ENCODE measurements at regions not wholly inside any gene's neighbourhood (a gene's known extent, or its start where the extent isn't known, plus 50 kb on each side); places are given as distances from the start of the nearest gene placed in this dataset.

DNA sequence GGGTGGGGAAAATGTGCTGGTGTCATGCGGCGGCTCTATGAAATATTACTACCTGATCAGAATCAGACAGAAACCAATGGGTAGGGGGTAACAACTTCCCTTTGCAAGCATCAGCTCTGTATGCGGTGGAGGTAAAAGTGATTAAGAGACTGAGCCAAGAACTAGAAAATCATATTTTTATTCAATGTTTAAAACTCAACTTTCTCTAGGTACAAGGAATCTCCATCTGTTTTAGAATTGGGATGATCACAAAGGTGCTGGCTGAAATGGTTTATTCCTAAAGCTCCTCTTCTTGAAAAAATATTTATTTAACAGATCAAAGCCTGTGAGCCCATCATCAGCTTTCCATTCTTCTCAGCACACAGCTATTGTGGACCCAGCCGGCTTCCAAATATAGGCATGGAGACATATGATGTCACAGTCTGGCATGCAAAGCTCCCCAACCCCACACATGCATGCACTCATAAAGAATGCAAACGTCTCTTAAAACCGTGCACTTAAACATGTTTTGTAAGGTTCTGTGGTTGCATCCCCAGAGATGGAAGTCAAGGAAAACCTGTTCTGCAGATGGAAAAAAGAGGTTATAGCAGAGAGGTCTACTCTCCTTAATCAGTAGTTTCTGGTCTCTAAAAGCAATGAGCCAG, 126.0 kb downstream of the SKIDA1 start:
- no peak overlapping the region for H3K4me3 ChIP-seq (ENCODE audit: low read length in 3 of 3)
- no peaks in the 10 kb centered on the region for H3K27me3 ChIP-seq (ENCODE audit: control insufficient read depth, insufficient read depth, low read length)
- no peak overlapping the region for H3K27ac ChIP-seq (ENCODE audit: low read depth in 2 of 2, low read length in 2 of 2)
- H3K9me3 ChIP-seq (ENCODE audit: control insufficient read depth in 2 of 3, insufficient read depth in 1 of 3, low read length in 3 of 3) = no peaks in the 10 kb centered on the region
- TF ChIP-seq, protein P1, sequence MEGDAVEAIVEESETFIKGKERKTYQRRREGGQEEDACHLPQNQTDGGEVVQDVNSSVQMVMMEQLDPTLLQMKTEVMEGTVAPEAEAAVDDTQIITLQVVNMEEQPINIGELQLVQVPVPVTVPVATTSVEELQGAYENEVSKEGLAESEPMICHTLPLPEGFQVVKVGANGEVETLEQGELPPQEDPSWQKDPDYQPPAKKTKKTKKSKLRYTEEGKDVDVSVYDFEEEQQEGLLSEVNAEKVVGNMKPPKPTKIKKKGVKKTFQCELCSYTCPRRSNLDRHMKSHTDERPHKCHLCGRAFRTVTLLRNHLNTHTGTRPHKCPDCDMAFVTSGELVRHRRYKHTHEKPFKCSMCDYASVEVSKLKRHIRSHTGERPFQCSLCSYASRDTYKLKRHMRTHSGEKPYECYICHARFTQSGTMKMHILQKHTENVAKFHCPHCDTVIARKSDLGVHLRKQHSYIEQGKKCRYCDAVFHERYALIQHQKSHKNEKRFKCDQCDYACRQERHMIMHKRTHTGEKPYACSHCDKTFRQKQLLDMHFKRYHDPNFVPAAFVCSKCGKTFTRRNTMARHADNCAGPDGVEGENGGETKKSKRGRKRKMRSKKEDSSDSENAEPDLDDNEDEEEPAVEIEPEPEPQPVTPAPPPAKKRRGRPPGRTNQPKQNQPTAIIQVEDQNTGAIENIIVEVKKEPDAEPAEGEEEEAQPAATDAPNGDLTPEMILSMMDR (IDR thresholded peaks at IDR 0.05; ENCODE audit: borderline replicate concordance, extremely low read depth, insufficient read depth) = no peak
- peaks cover 0 to 2% (median 0%) of the 10 kb centered on the region in 3 donors for H3K4me1 ChIP-seq (ENCODE audit: control insufficient read depth in 2 of 3, insufficient read depth in 2 of 3, low read depth in 1 of 3, low read length in 3 of 3)
- no peaks in the 10 kb centered on the region for H3K36me3 ChIP-seq (ENCODE audit: control insufficient read depth in 2 of 3, insufficient read depth in 3 of 3, low read length in 3 of 3)
- FAIRE-seq (no peak), DNase-seq (peak in 3 of 5 donors; percentile 62 to 88 (median 74))
- no peak overlapping the region for H3K9ac ChIP-seq (ENCODE audit: low read length in 3 of 3)
- intact Hi-C loops (cut with DNase I) = no loop called here

DNA sequence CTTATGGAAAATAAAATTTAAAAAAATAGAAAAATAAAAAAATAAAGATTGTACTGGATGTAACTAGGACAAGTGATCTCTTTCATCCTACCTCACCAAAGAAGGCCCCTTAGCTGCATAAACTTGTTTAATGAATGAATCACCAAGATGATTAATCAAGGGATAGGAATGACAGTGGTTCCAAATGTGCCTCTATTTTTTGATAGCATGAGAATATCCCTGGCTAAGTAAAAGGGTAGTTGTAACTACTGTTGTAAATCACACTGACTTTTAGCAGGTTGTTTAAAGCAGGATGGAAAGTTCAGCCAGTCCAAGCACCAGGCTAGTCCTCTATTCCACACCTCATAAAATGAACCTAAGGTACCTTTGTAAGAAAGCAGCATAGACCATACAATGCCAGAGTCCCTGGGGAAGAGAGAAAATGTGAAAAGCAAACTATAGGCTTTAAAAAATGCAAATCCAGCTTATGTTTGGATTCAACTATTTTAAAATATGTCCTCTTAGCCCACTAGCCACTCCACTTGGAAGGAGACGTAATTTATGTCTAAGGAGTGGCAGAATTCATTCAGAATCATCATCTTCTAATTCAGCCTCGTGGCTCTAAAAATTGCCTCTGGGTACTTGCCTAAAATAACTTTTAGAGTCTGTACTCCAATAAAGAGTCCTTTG, 126.8 kb downstream of the SKIDA1 start:
- no peak for FAIRE-seq
- intact Hi-C loops (cut with DNase I) = no loop called here
- TF ChIP-seq, protein P1 (IDR thresholded peaks at IDR 0.05; ENCODE audit: borderline replicate concordance, extremely low read depth, insufficient read depth) = no peak
- Histone ChIP-seq H3K9me3 (ENCODE audit: control insufficient read depth in 2 of 3, insufficient read depth in 1 of 3, low read length in 3 of 3) (no peaks in the 10 kb centered on the region), H3K27me3 (ENCODE audit: control insufficient read depth, insufficient read depth, low read length) (no peaks in the 10 kb centered on the region), H3K27ac (ENCODE audit: low read depth in 2 of 2, low read length in 2 of 2) (no peak overlapping the region), H3K4me1 (ENCODE audit: control insufficient read depth in 2 of 3, insufficient read depth in 2 of 3, low read depth in 1 of 3, low read length in 3 of 3) (peaks cover 0 to 2% (median 0%) of the 10 kb centered on the region in 3 donors), H3K36me3 (ENCODE audit: control insufficient read depth in 2 of 3, insufficient read depth in 3 of 3, low read length in 3 of 3) (no peaks in the 10 kb centered on the region), H3K9ac (ENCODE audit: low read length in 3 of 3) (no peak overlapping the region), H3K4me3 (ENCODE audit: low read length in 3 of 3) (no peak overlapping the region)
- peak in 2 of 5 donors; percentile 47 to 50 for DNase-seq

DNA sequence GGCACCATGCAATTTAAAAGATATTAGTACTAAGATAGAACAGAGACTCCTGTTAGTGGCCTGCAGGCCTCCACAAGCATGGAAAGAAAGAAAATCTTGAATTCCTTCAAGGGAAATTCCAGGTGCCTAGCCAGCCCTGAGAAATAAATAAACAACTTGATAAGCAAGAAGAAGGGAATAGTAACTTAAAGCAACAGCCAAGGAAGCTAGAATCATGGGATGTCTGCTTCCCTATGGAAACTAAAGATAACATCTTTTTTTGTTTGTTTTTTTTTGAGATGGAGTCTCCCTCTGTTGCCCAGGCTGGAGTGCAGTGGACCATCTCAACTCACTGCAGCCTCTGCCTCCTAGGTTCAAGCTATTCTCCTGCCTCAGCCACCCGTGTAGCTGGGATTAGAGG, 128.6 kb downstream of the SKIDA1 start:
- intact Hi-C loops (cut with DNase I) = no loop called here
- no peaks in the 10 kb centered on the region for H3K27me3 ChIP-seq (ENCODE audit: control insufficient read depth, insufficient read depth, low read length)
- H3K27ac ChIP-seq (ENCODE audit: low read depth in 2 of 2, low read length in 2 of 2) = no peak overlapping the region
- H3K9me3 ChIP-seq (ENCODE audit: control insufficient read depth in 2 of 3, insufficient read depth in 1 of 3, low read length in 3 of 3) = no peaks in the 10 kb centered on the region
- H3K4me3 ChIP-seq (ENCODE audit: low read length in 3 of 3) = no peak overlapping the region
- FAIRE-seq (no peak), DNase-seq (peak in 3 of 5 donors; percentile 25 to 70 (median 60))
- TF ChIP-seq, protein P1 (IDR thresholded peaks at IDR 0.05; ENCODE audit: borderline replicate concordance, extremely low read depth, insufficient read depth) = no peak
- H3K4me1 ChIP-seq (ENCODE audit: control insufficient read depth in 2 of 3, insufficient read depth in 2 of 3, low read depth in 1 of 3, low read length in 3 of 3) = peaks cover 0 to 2% (median 0%) of the 10 kb centered on the region in 3 donors
- no peak overlapping the region for H3K9ac ChIP-seq (ENCODE audit: low read length in 3 of 3)
- H3K36me3 ChIP-seq (ENCODE audit: control insufficient read depth in 2 of 3, insufficient read depth in 3 of 3, low read length in 3 of 3) = no peaks in the 10 kb centered on the region
